SK-N-SH (cell line): ENCODE measurements at regions not wholly inside any gene's neighbourhood (a gene's known extent, or its start where the extent isn't known, plus 50 kb on each side); places are given as distances from the start of the nearest gene placed in this dataset.
"Not testable (repeated sequence)": the region's sequence is repeated elsewhere in the genome, so short reads cannot be mapped to it uniquely, and the experiment has no call there.

Source experiments
- CTCF ChIA-PET: fragments of 300-600, 350-600 bp; formaldehyde crosslinking; extraction: SDS; loops from one replicate; lab custom pipeline; 2021; lab: Yijun Ruan, JAX
- POLR2A ChIA-PET: fragments of 350-600 bp; sonication (Branson Sonifier 250); formaldehyde crosslinking; extraction: SDS; loops from one replicate; lab custom pipeline; 2020; ENCODE audit warnings: antibody characterized with exemption, inconsistent platforms; lab: Yijun Ruan, JAX
- DNase-seq: peaks from one replicate; pipeline ENCODE4 v3.0.0; 2012
- H2AFZ ChIP-seq: fragments of 200-600 bp; sonication (generic); 2 replicates; pipeline ENCODE4 v1.8.1; 2016; ENCODE audit warnings: antibody characterized with exemption, mild to moderate bottlenecking, low read depth
- H3F3A ChIP-seq: fragments of 200-600 bp; sonication (generic); replicated peaks from 2 replicates; pipeline ENCODE3; 2016; ENCODE audit warnings: antibody characterized with exemption, mild to moderate bottlenecking; ENCODE audit not compliant: insufficient read depth
- H3K27ac ChIP-seq, 2 experiments: fragments of 200-500 bp in 1 of 2; fragments of 200-600 bp in 1 of 2; sonication (Bioruptor generic) in 1 of 2; sonication (generic), shearing (Covaris generic) in 1 of 2; 2 replicates each; pipeline versions ENCODE4 v1.5.1 to v1.6.1; 2014 to 2016; ENCODE audit warnings: low read depth in 2 of 2, inconsistent platforms in 1 of 2, low read length in 1 of 2, mild to moderate bottlenecking in 1 of 2, mixed read lengths in 1 of 2
- H3K27me3 ChIP-seq: fragments of 200-600 bp; sonication (generic), shearing (Covaris generic); 2 replicates; pipeline ENCODE4 v1.6.1; 2016; ENCODE audit warnings: mixed run types; ENCODE audit not compliant: insufficient read depth
- H3K36me3 ChIP-seq, 2 experiments: fragments of 200-500 bp in 1 of 2; fragments of 200-600 bp in 1 of 2; sonication (Bioruptor generic) in 1 of 2; sonication (generic) in 1 of 2; replicated peaks in 1 of 2; 2 replicates each; pipeline versions ENCODE3 to v1.5.1; 2014 to 2016; ENCODE audit warnings: low read length in 1 of 2, mild to moderate bottlenecking in 1 of 2; ENCODE audit not compliant: insufficient read depth in 2 of 2, control insufficient read depth in 1 of 2
- H3K4me1 ChIP-seq, 2 experiments: fragments of 200-500 bp in 1 of 2; fragments of 200-600 bp in 1 of 2; sonication (Bioruptor generic) in 1 of 2; sonication (generic), shearing (Covaris generic) in 1 of 2; 2 replicates each; pipeline versions ENCODE4 v1.5.1 to v1.6.1; 2014 to 2016; ENCODE audit warnings: low read depth in 1 of 2, low read length in 1 of 2, mixed run types in 1 of 2; ENCODE audit not compliant: insufficient read depth in 2 of 2, control insufficient read depth in 1 of 2
- H3K4me2 ChIP-seq: fragments of 200-600 bp; sonication (generic), shearing (Covaris generic); 2 replicates; pipeline ENCODE4 v1.6.1; 2017; ENCODE audit warnings: mixed run types
- H3K4me3 ChIP-seq, 2 experiments: fragments of 200-500 bp in 1 of 2; fragments of 200-600 bp in 1 of 2; sonication (Bioruptor generic) in 1 of 2; sonication (generic), shearing (Covaris generic) in 1 of 2; 2 replicates each; pipeline versions ENCODE4 v1.5.1 to v1.8.1; 2014 to 2016; ENCODE audit warnings: low read depth in 2 of 2, inconsistent platforms in 1 of 2, low read length in 1 of 2, mild to moderate bottlenecking in 1 of 2, mixed read lengths in 1 of 2, moderate library complexity in 1 of 2
- H3K79me2 ChIP-seq: fragments of 200-600 bp; sonication (generic); 2 replicates; pipeline ENCODE4 v1.8.1; 2017; ENCODE audit warnings: mild to moderate bottlenecking; ENCODE audit not compliant: insufficient read depth
- H3K9ac ChIP-seq: fragments of 200-600 bp; sonication (generic); 2 replicates; pipeline ENCODE4 v1.6.1; 2017; ENCODE audit warnings: mixed run types
- H3K9me2 ChIP-seq: fragments of 200-600 bp; sonication (generic); 2 replicates; pipeline ENCODE4 v1.6.1; 2017; ENCODE audit warnings: mixed run types
- H3K9me3 ChIP-seq: fragments of 200-600 bp; sonication (generic); 2 replicates; pipeline ENCODE4 v1.6.1; 2017; ENCODE audit warnings: mixed run types, mild to moderate bottlenecking, moderate library complexity
- H4K20me1 ChIP-seq: fragments of 200-600 bp; sonication (generic); 2 replicates; pipeline ENCODE4 v1.6.1; 2017; ENCODE audit warnings: mild to moderate bottlenecking, mixed run types; ENCODE audit not compliant: insufficient read depth
- EP300 ChIP-seq, 2 experiments: IDR thresholded peaks; 2 replicates each; pipeline versions ENCODE4 v1.4.0 to v1.6.1; 2012; ENCODE audit warnings: borderline replicate concordance in 1 of 2, low read depth in 1 of 2, low read length in 1 of 2
- EZH2phosphoT487 ChIP-seq: fragments of 200-600 bp; sonication (generic); IDR thresholded peaks from 2 replicates; pipeline ENCODE4 v1.6.1; 2017; ENCODE audit warnings: low read depth, mixed run types, mild to moderate bottlenecking, antibody characterized with exemption, moderate library complexity, borderline replicate concordance
- GABPA ChIP-seq: IDR thresholded peaks from 2 replicates; pipeline ENCODE4 v1.4.0; 2012; ENCODE audit warnings: low read depth, mild to moderate bottlenecking
- JUND ChIP-seq: IDR thresholded peaks from 2 replicates; pipeline ENCODE4 v1.4.0; 2012
- MXI1 ChIP-seq: IDR thresholded peaks from 2 replicates; pipeline ENCODE4 v1.6.1; 2012; ENCODE audit warnings: mild to moderate bottlenecking, low read depth, low read length, improper control_type of control experiment
- NRF1 ChIP-seq: IDR thresholded peaks from 2 replicates; pipeline ENCODE4 v1.6.1; 2012; ENCODE audit warnings: low read depth, mild to moderate bottlenecking, low read length
- PBX3 ChIP-seq: IDR thresholded peaks from 2 replicates; pipeline ENCODE4; 2012
- RAD21 ChIP-seq: IDR thresholded peaks from 2 replicates; pipeline ENCODE4 v1.6.1; 2012; ENCODE audit warnings: mild to moderate bottlenecking, low read length
- RCOR1 ChIP-seq: fragments of 150-350 bp; IDR thresholded peaks from 2 replicates; pipeline ENCODE4 v1.6.1; 2017; ENCODE audit warnings: antibody characterized with exemption, low read length
- TAF1 ChIP-seq: IDR thresholded peaks from 2 replicates; pipeline ENCODE4 v1.6.1; 2012; ENCODE audit warnings: low read depth, mild to moderate bottlenecking, low read length, moderate library complexity, borderline replicate concordance
- TCF12 ChIP-seq: IDR thresholded peaks from 2 replicates; pipeline ENCODE4 v1.4.0; 2012
- TEAD4 ChIP-seq: IDR thresholded peaks from 2 replicates; pipeline ENCODE4 v1.4.0; 2012; ENCODE audit warnings: mild to moderate bottlenecking, borderline replicate concordance; ENCODE audit not compliant: insufficient read depth
- USF1 ChIP-seq: IDR thresholded peaks from 2 replicates; pipeline ENCODE4 v1.4.0; 2012; ENCODE audit warnings: low read depth, borderline replicate concordance
- ZBTB33 ChIP-seq: IDR thresholded peaks from 2 replicates; pipeline ENCODE4 v1.4.0; 2012; ENCODE audit warnings: low read depth, borderline replicate concordance
- WGBS: methylation state at CpG from one replicate; pipeline ENCODE4 v1.1.6; 2017; ENCODE audit warnings: low lambda C conversion rate; 5-methylcytosine and 5-hydroxymethylcytosine counted together

GRCh38 chr9:94445863-94446262 is 109.0 kb upstream of the PCAT7 start (continued):
- TF ChIP-seq PBX3 (no peak), MXI1 (no peak), GABPA (no peak), RAD21 (no peak), RCOR1 (no peak)

- POLR2A ChIA-PET, result no interaction called here
- TF ChIP-seq EZH2phosphoT487, result no peak
- no peak for TF ChIP-seq PBX3
- no peak for TF ChIP-seq ZBTB33
- no peak for TF ChIP-seq USF1
- TF ChIP-seq TEAD4, result no peak
- no peak for TF ChIP-seq MXI1
- H3F3A ChIP-seq, result peaks cover 5% of the 10 kb centered on the region
- H3K4me3 ChIP-seq, result no peak overlapping the region
- WGBS, result 94% methylated on average over 2 of the region's 2 CpGs
- no peak overlapping the region for H3K27ac ChIP-seq
- no peak overlapping the region for H2AFZ ChIP-seq
- no peaks in the 10 kb centered on the region for H3K9me2 ChIP-seq
- peaks cover 0 to 3% of the 10 kb centered on the region in 2 experiments; a peak in 1 of 4 replicates for H3K4me1 ChIP-seq
- peaks cover 51 to 74% of the 10 kb centered on the region in 2 experiments for H3K36me3 ChIP-seq
- no peak overlapping the region for H3K9ac ChIP-seq
- H3K9me3 ChIP-seq, result no peaks in the 10 kb centered on the region
- CTCF ChIA-PET, result interaction anchor here (1.0 kb wide), 1 partner anchor 116 kb away, joined by 3 read pairs; no protein-coding TSS in a partner anchor
- H4K20me1 ChIP-seq, result no peaks in the 10 kb centered on the region
- H3K4me2 ChIP-seq, result no peak overlapping the region
- no peaks in the 10 kb centered on the region for H3K27me3 ChIP-seq
- 0 out of 2 replicates have a peak, but pooled peaks cover 5% of the 10 kb centered on the region for H3K79me2 ChIP-seq
- no peak for DNase-seq
Observed at GRCh38 chr9:94449486-94449885, 105.4 kb upstream of the PCAT7 start.

GRCh38 chr9:94464790-94465189 is 90.1 kb upstream of the PCAT7 start:
- no peaks in the 10 kb centered on the region for H4K20me1 ChIP-seq
- peaks cover 6% of the 10 kb centered on the region for H3F3A ChIP-seq
- H3K27me3 ChIP-seq, result no peaks in the 10 kb centered on the region
- H3K36me3 ChIP-seq, result peaks cover 30 to 38% of the 10 kb centered on the region in 2 experiments
- H3K4me1 ChIP-seq, result no peaks in the 10 kb centered on the region
- TF ChIP-seq EP300 (IDR thresholded peaks at IDR 0.05; ENCODE audit: borderline replicate concordance in 1 of 2, low read depth in 1 of 2, low read length in 1 of 2) (no peak), TCF12 (no peak), NRF1 (no peak), MXI1 (no peak), JUND (no peak), TAF1 (no peak)
- TF ChIP-seq, all 33 proteins: peak for 0
- WGBS, result 97% methylated on average over 2 of the region's 2 CpGs
- Histone ChIP-seq H3K4me3 (no peak overlapping the region), H3K9me2 (no peaks in the 10 kb centered on the region), H3K9ac (no peak overlapping the region), H3K4me2 (no peak overlapping the region), H2AFZ (no peak overlapping the region), H3K9me3 (peaks cover 19% of the 10 kb centered on the region), H3K27ac (no peak overlapping the region), H3K79me2 (no peaks in the 10 kb centered on the region)
- ChIA-PET CTCF (no interaction called here), POLR2A (no interaction called here)
- no peak for DNase-seq

GRCh38 chr9:94472063-94472462 is 82.8 kb upstream of the PCAT7 start:
- H4K20me1 ChIP-seq, H3K27me3 ChIP-seq, H3K4me3 ChIP-seq, H3K36me3 ChIP-seq, CTCF ChIA-PET, H3F3A ChIP-seq, H3K9me3 ChIP-seq, H3K4me2 ChIP-seq, H3K4me1 ChIP-seq, H2AFZ ChIP-seq, H3K9ac ChIP-seq, DNase-seq, H3K79me2 ChIP-seq, POLR2A ChIA-PET, H3K27ac ChIP-seq, H3K9me2 ChIP-seq: not testable (repeated sequence)
- WGBS, result 57% methylated on average over 4 of the region's 4 CpGs
